Mucosa of gallbladder (tissue), 1 donor: ENCODE measurements at regions not wholly inside any gene's neighbourhood (a gene's known extent, or its start where the extent isn't known, plus 50 kb on each side); places are given as distances from the start of the nearest gene placed in this dataset.
"Not testable (repeated sequence)": the region's sequence is repeated elsewhere in the genome, so short reads cannot be mapped to it uniquely, and the experiment has no call there.

Experiments
- DNase-seq: peaks from one replicate; pipeline ENCODE4 v3.0.0-alpha.2; 2020; ENCODE audit warnings: low spot score
- donor health status: DM: no; HTN: no; CAD: no.

GRCh38 chr18:24624421-24624820 lies 164.0 kb downstream of the HRH4 start:
- DNase-seq: not testable (repeated sequence)

DNA sequence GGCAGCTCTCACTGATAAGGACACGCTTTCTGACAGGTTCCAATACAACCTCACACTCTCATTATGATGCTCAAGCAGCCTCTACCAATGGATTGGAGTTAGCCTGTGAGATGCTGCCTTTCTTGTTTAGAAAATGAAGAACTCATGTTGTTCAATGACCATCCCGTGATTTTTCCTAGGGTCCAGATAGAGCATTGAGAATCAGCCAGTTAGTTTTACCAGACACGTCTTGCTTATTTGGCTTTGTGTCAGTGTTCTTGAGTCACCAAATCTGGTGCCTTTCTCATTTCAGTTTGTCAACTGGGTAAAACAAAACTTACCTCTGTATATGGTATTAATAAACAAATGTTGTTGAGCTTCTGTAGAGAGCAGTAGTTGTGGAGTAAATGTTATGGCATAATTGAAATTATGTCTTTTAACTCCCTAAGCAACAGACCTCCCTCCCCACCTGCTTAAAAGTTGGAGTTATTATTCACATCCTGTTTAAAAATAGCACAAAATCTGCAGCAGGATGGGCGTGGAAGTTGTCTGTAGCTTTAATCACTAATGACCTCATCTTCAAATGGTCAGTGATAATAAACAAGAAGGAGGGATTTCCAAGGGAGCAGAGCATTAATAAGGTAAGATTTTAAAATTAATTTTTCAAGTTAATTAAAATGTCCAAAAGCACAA lies 167.3 kb downstream of the HRH4 start:
- DNase-seq: no peak

DNA sequence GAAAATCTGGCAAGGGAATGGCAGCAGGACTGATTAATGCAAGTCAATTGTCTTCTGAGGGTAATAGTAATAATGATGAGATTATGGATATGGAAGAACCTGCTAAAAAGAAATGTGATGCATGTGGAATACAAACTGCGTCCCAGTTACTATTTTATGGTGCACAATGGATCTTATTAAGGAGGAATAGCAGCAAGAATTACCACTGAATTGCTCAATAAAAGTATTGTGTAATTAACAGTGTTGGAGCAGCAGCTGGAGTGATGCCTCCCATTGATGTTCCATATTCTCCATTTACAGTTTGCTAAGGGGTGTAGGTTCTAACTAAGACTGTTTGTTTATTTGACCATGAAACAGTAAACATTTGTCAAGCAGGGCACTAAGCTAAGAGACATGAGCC lies 167.9 kb downstream of the HRH4 start:
- no peak for DNase-seq

DNA sequence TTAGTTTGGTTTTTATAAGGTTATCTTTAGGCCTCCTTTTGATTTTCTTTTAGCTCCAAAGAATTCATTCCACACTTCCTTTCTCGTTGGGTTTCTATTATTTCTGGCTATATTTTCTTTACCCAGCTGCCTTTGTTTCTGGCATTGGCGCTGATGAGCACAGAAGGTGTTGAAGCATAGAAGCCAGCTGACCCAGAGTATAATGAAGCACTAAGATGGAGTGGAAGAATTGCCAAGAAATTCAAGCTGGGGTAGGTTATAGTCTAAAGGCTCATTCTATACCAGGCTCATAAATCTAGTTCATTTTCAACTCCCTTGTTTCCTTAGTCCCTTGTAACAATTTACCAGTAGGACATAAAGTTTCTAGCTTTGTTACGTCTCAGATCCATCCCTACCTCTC lies 169.5 kb downstream of the HRH4 start:
- DNase-seq: no peak

DNA sequence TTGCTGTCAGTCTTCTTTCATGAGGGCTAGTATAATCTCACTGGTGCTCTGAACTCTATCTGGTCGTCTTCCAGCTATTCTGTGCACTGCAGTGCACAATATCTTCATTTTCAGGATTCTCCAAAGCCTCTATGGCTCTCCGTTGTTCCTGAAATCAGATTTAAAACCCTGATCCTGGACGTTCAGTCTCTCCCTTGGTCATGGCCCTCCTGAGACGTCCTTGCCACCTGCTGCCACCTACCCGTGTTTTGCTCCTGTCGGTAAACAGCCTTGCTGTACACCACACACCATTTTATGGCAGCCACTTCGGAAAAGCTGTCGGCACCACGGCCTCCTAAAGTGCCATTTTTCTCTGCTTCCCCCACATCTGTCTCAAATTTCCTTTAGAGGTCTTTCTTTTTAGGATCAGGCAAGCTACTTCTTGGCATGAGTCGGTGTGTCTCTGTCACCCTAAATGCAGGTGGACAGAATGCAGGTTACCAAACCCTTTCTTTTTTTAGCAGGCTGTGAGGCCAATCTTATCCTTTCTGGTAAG lies 170.0 kb downstream of the HRH4 start:
- no peak for DNase-seq

DNA sequence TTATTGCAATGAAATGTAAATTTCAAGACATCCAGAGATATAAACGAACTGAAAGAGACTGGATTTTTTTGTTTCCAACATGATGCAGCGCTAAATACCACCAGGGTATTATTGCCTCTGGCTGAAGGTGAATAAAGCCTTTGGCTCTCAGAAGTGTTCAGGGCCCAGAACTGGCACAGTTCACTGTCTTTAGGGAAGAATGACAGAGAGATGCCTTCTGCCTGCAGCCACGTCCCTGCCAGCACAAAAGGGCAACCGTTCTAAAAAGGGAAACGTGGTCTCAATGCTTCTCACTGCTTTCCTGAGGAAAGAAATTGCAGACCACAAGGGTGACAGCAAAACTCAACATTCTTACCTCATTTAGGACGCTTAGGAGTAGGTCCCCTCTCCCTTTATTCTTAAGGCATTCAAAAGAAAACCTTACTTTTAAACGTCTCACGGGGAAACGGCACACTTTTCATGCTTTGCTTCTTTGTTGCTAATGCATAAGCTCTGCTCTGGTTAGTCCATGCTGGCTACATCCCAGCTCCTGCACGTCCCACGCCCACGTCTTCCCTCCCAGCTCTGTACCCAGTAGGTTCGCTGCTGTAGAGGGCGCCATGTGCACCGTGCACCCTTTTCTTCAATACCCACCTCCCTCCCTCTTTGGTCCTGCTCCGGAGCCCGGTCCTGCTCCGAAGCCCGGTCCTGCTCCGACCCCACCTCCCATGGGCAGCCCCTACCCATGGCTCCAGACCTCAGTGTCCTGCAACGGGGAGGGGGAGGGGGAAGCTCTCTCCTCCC lies 171.0 kb downstream of the HRH4 start:
- no peak for DNase-seq

- no peak for DNase-seq
These were observed 171.9 kb downstream of the HRH4 start for GRCh38 chr18:24632158-24632988.

GRCh38 chr18:24633121-24633520 lies 172.7 kb downstream of the HRH4 start:
- DNase-seq: no peak

DNA sequence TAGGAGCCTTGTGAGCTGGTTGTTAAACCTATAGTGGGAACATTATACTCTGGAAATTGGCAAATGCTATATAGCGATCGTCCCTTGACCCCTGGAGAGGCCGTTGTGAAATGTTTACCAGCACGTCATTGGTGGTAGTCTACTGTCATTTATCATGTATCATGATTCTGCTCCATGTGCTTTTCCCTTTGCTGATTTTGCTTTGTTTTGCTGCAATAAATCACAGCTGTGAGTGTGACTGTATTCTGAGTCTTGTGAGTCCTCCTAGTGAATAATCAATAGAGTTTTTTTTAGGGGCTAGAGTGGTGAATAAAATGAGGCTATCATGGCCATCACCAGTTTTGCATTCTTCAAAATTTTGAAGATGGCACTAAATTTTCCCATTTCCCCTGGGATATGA lies 189.1 kb downstream of the HRH4 start:
- DNase-seq: no peak

DNA sequence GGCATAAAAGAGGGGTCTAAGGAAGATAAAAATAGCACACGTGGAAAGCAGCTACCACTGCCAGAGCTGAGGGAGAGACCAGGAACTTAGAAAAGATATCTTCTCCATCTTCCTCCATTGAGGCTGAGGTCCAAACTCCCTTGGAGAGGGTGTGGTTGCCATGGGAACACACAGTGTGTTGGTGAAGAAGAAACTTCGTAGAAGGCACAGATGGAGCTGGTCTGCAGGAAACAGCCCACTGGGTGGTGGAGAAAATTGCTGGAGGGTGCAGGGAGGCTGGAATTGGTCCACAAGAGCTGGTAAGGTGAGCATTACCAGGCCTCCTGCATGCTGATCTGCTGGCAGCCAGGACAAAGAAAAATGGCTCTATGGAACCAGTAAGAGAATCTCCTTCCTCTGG lies 191.0 kb downstream of the HRH4 start:
- DNase-seq: no peak

- DNase-seq: no peak
These were observed 195.6 kb downstream of the HRH4 start for GRCh38 chr18:24656050-24656449.

DNA sequence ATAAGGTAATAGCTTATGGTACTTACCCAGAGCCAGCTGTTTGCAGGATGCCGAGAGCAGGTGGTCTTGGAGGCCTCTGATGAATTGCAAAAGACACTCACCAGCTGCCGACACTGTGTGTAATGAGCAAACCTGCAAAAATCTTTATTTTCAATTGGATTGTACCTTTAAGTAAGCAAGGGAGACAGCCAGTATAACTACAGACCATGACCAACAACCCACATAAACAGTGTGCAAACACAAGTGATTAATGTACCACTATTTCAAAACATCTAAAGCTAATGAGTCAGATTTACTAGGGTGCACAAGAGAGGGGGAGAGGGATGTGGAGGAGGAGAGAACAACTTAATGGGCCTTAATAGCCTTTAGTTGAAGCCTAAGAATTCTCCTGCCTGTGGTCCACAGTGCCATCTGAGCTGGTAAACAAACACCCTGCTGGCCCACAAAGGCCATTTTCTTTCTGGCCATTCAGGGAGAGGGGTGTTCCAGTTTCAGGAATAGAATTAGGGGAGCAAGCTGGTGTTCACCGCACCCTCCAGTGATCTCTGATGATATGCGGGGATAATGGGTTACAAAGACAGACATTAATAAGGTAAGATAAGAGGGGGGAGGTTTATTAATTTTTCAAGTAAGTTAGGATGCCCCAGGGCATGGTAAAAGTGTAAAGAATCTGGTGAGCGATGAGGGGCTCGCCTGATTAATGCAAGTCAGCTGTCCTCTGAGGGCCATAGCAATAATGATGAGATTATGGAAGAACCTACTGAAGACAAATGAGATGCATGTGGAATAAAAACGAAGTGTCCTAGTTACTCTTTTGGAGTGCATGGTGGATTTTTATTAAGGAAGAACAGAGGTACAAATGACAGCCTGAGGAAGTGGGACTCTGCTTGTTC lies 196.4 kb downstream of the HRH4 start:
- no peak for DNase-seq

DNA sequence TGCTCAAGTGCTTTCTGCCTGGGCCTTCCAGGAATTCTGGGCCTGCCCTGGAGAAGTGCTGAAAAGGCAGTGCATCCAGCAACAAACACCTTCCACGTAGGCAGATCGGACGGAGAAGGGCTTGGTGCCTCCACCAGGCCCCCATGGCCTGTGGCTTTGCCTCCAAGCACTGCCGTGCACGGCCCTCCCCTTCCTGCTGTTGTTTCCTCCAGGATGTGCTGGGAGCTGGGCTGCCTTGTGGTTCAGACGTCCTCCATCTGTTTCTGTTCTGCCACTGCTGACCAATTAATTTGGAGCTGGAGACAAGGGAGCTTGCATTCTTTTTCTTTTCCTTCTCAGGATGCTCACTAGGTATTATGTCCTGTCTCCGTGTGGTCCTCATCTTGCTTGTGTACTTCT lies 197.0 kb downstream of the HRH4 start:
- no peak for DNase-seq

DNA sequence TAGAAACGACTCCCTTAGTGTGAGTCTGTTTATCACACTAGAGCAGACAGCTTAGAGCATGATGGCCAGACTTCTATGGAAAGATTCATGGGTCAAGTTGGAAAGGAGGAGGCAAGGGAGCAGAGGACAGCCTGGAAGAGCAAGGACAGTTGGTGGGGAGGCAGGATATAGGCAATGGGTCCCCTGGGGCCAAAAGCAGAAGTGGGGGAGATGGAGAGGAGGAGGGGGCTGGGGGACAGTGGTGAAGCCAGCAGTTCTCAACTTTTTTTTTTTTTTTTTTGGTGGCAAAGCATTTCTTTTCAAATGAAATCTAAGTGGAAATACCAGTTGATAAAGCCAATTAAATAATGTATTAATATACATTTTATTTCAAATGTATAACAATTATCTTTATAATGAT lies 197.9 kb downstream of the HRH4 start:
- DNase-seq: no peak

DNA sequence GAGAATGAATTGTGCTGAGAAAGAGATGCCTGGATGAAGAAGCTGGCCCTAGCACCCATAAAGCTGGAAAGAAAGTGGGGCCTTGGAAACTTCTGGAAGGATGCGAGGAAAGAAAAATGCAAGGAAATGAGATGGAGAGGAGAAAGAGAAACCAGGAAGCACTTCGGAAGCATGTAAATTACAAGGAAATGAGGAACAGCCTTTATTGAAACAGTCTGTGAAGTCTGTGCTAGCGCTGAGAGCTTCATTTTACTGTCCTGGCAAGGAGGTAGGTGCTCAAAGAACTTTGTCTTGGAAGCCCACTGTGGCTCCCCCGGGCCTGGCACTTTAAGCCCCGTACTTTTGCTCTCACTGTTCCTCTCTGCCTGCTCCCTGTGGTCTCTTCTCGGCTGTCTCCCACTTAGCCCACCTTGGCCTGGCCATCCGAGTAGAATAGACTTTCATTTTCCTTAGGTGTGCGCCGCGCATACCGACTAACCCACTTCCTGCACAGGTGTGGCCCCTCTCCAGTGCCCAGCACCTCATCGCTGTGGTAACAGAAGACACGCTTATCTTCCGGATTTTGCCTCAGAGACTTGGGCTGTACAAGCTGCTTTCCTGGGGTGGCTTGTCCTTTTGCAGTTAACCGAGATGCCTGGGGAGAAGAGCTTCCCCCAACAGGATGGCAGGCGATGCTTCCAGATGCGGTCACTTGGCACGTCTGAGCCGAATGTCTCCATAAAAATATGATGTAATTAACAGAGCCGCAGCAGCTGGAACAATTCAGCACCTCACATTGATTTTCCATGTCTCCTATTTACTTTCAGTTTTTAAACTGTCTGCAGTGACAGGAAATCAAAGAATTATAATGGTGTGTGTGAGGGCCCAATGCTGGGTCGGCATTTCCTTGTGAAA lies 199.6 kb downstream of the HRH4 start:
- peak; percentile 31 for DNase-seq

GRCh38 chr18:24660956-24661355 lies 200.5 kb downstream of the HRH4 start:
- DNase-seq: no peak

DNA sequence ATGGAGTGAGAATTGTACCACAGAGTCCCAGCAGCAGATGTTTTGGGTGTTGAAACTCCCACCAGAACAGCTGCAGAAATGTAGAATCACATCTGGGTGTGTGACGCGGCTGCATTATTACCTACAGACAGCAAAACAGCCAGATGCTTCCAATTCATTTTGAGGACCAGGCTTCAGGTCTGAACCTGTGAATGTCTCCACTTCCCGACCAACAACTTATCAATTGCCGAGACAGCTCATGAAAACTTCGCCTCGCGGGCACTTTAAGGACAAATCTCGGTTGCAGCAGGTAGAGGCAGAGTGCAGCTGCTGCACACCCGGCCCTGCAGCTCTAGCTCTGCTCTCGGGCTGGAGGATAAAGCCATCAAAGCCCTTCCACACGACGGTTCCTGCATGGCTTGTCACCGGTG lies 202.0 kb downstream of the HRH4 start:
- no peak for DNase-seq

- no peak for DNase-seq
These were observed 202.6 kb downstream of the HRH4 start for GRCh38 chr18:24663026-24663425.

DNA sequence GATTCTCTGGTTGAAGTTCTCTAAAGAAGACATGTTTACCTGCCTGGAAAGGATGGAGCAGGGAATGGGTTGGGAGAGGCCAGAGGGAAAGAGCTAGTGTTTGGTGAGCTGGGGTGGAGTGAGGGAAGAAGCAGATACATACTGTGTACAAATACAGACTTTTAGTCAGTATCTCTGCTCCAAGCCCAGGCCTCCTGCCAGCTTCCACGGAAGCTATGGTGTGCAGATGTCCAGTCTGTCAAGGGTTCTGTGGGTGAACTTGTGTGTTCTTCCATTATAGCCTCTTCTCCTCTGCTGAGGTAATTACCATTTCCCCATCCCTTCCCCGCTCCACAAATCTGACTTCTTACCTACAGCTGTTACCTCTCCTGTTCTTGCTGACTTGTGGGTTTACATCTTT lies 208.6 kb downstream of the HRH4 start:
- DNase-seq: no peak

GRCh38 chr18:24669502-24669901 lies 209.1 kb downstream of the HRH4 start:
- DNase-seq: no peak
